Body of pancreas (tissue), 4 donors: ENCODE measurements at regions not wholly inside any gene's neighbourhood (a gene's known extent, or its start where the extent isn't known, plus 50 kb on each side); places are given as distances from the start of the nearest gene placed in this dataset.

Experiments
- ATAC-seq: fragments of 150-250 bp; one replicate; pipeline ENCODE4 v1.9.1; 2016
- DNase-seq, 4 donors: peaks; one replicate each; pipeline ENCODE4 v3.0.0-alpha.2; 2019
- H3K27ac ChIP-seq, 4 donors: fragments of 200-600 bp; sonication (generic); 1 replicate in 3 of 4; 2 replicates in 1 of 4; pipeline versions ENCODE4 v1.5.1 to v1.6.1; 2016 to 2019; ENCODE audit warnings: mild to moderate bottlenecking in 1 of 4, mixed read lengths in 1 of 4, moderate library complexity in 1 of 4
- H3K27me3 ChIP-seq, 2 donors: fragments of 200-600 bp; sonication (generic); one replicate each; pipeline ENCODE4 v1.6.0; 2016; ENCODE audit warnings: mild to moderate bottlenecking in 1 of 2
- H3K36me3 ChIP-seq, 2 donors: fragments of 200-600 bp; sonication (generic); replicated peaks in 1 of 2; 2 replicates each; pipeline ENCODE4 v1.5.1; 2016; ENCODE audit warnings: low read depth in 2 of 2; ENCODE audit not compliant: insufficient read depth in 1 of 2
- H3K4me1 ChIP-seq: fragments of 200-600 bp; sonication (generic); one replicate; pipeline ENCODE4 v1.6.0; 2016
- H3K4me3 ChIP-seq, 2 donors: fragments of 200-600 bp; sonication (generic); 1 replicate in 1 of 2; 2 replicates in 1 of 2; pipeline ENCODE4 v1.5.1; 2016 to 2019
- H3K9me3 ChIP-seq, 3 donors: fragments of 200-600 bp; sonication (generic); 1 replicate in 2 of 3; 2 replicates in 1 of 3; pipeline ENCODE4 v1.5.1; 2016
- POLR2A ChIP-seq, 3 donors: fragments of 450-650 bp; IDR thresholded peaks; one replicate each; pipeline ENCODE4 v1.6.1; 2016; ENCODE audit warnings: antibody characterized with exemption in 3 of 3, mild to moderate bottlenecking in 2 of 3
- WGBS, 2 donors: methylation state at CpG; one replicate each; pipeline ENCODE4 v1.1.5; 2017; 5-methylcytosine and 5-hydroxymethylcytosine counted together
- intact Hi-C: fragments of 100-400 bp; cut with DNase I; formaldehyde crosslinking; loops from one replicate; pipeline ENCODE4 v1.15.1; 2023
- TF ChIP-seq, protein P1 (sequence below), 7 experiments: fragments of 450-650 bp in 4 of 7; fragments of 200-600 bp in 3 of 7; sonication (generic) in 3 of 7; IDR thresholded peaks; one replicate each; pipeline ENCODE4 v1.5.1; 2016 to 2019; ENCODE audit warnings: antibody characterized with exemption in 7 of 7

DNA sequence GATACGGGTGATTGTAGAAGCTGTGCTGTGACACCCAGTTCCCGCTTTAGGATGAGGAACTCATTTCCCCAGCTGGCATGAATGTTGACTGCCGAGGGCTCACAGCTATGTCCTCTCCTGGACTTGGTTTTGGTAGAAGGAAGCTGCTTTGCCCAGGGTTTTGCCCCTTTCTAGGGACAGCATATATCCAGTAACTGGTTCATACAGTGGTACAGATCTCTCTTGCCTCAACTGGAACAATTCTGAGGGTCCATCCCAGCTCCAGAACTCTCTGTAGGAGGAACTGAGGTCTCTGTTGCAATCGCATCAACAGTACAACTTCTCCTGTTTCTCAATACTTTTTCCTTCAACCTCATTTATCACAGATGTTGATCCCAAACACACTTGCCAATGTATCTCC lies 54.5 kb upstream of the FNDC3B start:
- peak overlapping the region in 1 of 4 donors; percentile 15 for H3K27ac ChIP-seq
- H3K4me3 ChIP-seq: no peak overlapping the region
- intact Hi-C loops: no loop called here
- no peaks in the 10 kb centered on the region for H3K4me1 ChIP-seq
- H3K27me3 ChIP-seq: no peaks in the 10 kb centered on the region
- peak in 1 of 4 donors; percentile 40 for DNase-seq
- no peaks in the 10 kb centered on the region for H3K36me3 ChIP-seq
- ATAC-seq: no peak
- no peaks in the 10 kb centered on the region for H3K9me3 ChIP-seq
- 79 to 80% methylated on average over 4 of the region's 4 CpGs for WGBS, 2 donors
- no peak for TF ChIP-seq POLR2A (IDR thresholded peaks at IDR 0.05)
- TF ChIP-seq, protein P1, sequence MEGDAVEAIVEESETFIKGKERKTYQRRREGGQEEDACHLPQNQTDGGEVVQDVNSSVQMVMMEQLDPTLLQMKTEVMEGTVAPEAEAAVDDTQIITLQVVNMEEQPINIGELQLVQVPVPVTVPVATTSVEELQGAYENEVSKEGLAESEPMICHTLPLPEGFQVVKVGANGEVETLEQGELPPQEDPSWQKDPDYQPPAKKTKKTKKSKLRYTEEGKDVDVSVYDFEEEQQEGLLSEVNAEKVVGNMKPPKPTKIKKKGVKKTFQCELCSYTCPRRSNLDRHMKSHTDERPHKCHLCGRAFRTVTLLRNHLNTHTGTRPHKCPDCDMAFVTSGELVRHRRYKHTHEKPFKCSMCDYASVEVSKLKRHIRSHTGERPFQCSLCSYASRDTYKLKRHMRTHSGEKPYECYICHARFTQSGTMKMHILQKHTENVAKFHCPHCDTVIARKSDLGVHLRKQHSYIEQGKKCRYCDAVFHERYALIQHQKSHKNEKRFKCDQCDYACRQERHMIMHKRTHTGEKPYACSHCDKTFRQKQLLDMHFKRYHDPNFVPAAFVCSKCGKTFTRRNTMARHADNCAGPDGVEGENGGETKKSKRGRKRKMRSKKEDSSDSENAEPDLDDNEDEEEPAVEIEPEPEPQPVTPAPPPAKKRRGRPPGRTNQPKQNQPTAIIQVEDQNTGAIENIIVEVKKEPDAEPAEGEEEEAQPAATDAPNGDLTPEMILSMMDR (IDR thresholded peaks at IDR 0.05): no peak

DNA sequence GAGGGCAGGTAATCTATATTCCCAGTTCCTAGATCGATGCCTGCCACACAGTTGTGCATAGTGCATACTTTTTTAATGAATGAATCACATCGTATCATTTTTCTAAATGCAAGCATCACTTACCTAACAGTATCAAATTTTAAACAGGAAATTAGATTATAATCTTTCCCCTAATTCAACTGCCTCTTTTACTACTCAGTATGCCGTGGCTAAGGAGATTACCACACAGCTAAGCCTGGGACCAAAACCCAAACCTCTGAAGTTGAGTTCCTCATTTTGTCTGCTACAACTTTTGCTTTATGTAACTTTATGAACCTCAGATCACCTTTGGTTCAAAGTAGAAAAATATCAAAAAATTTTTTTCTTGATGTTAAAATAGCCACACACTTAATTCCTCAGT lies 53.2 kb upstream of the FNDC3B start:
- TF ChIP-seq, protein P1 (IDR thresholded peaks at IDR 0.05): no peak
- no peak for TF ChIP-seq POLR2A (IDR thresholded peaks at IDR 0.05)
- no peaks in the 10 kb centered on the region for H3K4me1 ChIP-seq
- H3K27me3 ChIP-seq: no peaks in the 10 kb centered on the region
- no peaks in the 10 kb centered on the region for H3K36me3 ChIP-seq
- H3K27ac ChIP-seq: no peak overlapping the region
- no peak overlapping the region for H3K4me3 ChIP-seq
- no peaks in the 10 kb centered on the region for H3K9me3 ChIP-seq
- WGBS, 2 donors: 69 to 73% methylated on average over 3 of the region's 3 CpGs
- intact Hi-C loops: no loop called here
- ATAC-seq (no peak), DNase-seq (no peak)

DNA sequence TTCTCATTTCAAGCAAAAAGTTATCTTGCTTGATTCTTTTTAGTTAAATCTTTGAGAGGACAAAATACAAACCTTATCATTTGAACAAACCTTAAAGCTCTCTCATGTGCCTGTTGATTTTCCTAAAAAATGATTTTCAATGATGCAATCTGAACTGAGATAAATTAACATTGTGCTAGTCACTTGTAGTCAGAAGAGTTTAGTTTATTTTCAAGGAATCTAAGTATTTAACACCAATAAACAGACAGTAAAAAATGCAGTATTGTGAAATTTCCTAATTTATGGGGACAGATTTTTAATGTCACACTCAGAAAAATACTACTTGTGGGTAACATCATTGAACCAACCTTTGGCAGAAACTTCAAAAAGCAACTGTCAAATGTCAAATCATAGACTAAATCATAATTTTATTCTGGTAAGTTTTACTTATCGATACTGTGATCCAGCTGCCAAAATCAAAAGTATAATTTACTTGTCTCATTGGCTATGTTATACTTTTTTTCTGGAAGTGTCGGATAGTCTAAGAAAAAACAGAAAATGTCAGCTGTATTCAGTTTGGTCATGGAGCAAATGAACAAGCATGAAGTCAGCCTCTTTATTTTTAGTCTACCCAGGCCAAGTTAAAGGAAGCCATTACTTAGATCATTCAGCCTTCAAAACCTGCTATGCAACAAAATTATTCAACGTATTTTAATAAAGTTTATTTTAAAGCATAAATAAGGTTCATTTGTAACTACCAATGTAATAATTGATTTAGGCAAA lies 52.4 kb upstream of the FNDC3B start:
- no peak overlapping the region for H3K4me3 ChIP-seq
- no peaks in the 10 kb centered on the region for H3K9me3 ChIP-seq
- no peak for DNase-seq
- H3K36me3 ChIP-seq: no peaks in the 10 kb centered on the region
- no peaks in the 10 kb centered on the region for H3K4me1 ChIP-seq
- H3K27me3 ChIP-seq: no peaks in the 10 kb centered on the region
- TF ChIP-seq, protein P1 (IDR thresholded peaks at IDR 0.05): no peak
- no peak for TF ChIP-seq POLR2A (IDR thresholded peaks at IDR 0.05)
- no peak overlapping the region for H3K27ac ChIP-seq
- intact Hi-C loops: no loop called here
- WGBS, 2 donors: 74 to 86% methylated on average over 3 of the region's 3 CpGs
- no peak for ATAC-seq
